ENCODE measurements at regions not wholly inside any gene's neighbourhood (a gene's known extent, or its start where the extent isn't known, plus 50 kb on each side); places are given as distances from the start of the nearest gene placed in this dataset.
"Not testable (repeated sequence)": the region's sequence is repeated elsewhere in the genome, so short reads cannot be mapped to it uniquely, and the experiment has no call there.

DNA sequence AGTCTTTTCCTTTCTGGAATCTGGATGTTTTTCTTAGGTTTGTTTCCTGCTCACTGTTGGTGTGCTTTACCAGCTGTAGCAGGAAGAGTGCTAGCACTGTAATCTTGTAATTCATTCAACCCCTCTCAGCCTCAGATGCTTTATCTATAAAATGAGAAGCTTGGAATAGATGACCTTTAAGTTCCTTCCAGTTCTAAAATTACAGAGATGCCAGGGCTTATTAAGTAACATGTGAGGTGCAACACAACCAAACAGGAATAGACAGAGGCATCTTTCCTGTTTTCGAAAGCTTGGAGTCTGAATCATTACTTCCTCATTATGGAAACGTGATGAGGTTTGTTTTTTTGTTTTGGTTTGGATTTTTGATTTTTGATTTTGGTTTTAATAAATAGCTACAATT, 60.1 kb upstream of the PLGLB1 start:
- TF ChIP-seq CTCF, POLR2A (IDR thresholded peaks at IDR 0.05): not testable (repeated sequence)

All from right lobe of liver (tissue), 4 donors.